HG02973 (cell line): ENCODE measurements at regions not wholly inside any gene's neighbourhood (a gene's known extent, or its start where the extent isn't known, plus 50 kb on each side); places are given as distances from the start of the nearest gene placed in this dataset.

Experiments used
- ATAC-seq: cut with Tn5 transposase; IDR thresholded peaks from one replicate; pipeline ENCODE4 v1.9.1; 2021; ENCODE audit warnings: moderate library complexity; ENCODE audit not compliant: unreplicated experiment

- ATAC-seq: no peak
Observed at GRCh38 chr9:86662890-86663468, 284.3 kb downstream of the GAS1 start.

GRCh38 chr9:86660146-86660943 is 287.0 kb downstream of the GAS1 start:
- ATAC-seq: no peak

GRCh38 chr9:86659413-86660046 is 287.8 kb downstream of the GAS1 start:
- ATAC-seq: no peak

- no peak for ATAC-seq
Observed at GRCh38 chr9:86655147-86655546, 292.2 kb downstream of the GAS1 start.

- no peak for ATAC-seq
Observed at GRCh38 chr9:86653466-86653865, 293.8 kb downstream of the GAS1 start.

GRCh38 chr9:86652736-86653135 is 294.6 kb downstream of the GAS1 start:
- ATAC-seq: no peak

GRCh38 chr9:86649913-86650312 is 295.7 kb upstream of the TUT7 start:
- no peak for ATAC-seq

- no peak for ATAC-seq
Observed at GRCh38 chr9:86648828-86649170, 294.6 kb upstream of the TUT7 start.

- no peak for ATAC-seq
Observed at GRCh38 chr9:86648156-86648827, 294.1 kb upstream of the TUT7 start.

- ATAC-seq: no peak
Observed at GRCh38 chr9:86645303-86645702, 291.1 kb upstream of the TUT7 start.

- no peak for ATAC-seq
Observed at GRCh38 chr9:86644675-86645034, 290.4 kb upstream of the TUT7 start.

GRCh38 chr9:86643946-86644674 is 289.9 kb upstream of the TUT7 start:
- ATAC-seq: no peak

GRCh38 chr9:86642721-86643120 is 288.5 kb upstream of the TUT7 start:
- no peak for ATAC-seq

- ATAC-seq: no peak
Observed at GRCh38 chr9:86641970-86642369, 287.8 kb upstream of the TUT7 start.

- ATAC-seq: no peak
Observed at GRCh38 chr9:86639899-86640379, 285.7 kb upstream of the TUT7 start.

- ATAC-seq: no peak
Observed at GRCh38 chr9:86639287-86639686, 285.1 kb upstream of the TUT7 start.

GRCh38 chr9:86638109-86638508 is 283.9 kb upstream of the TUT7 start:
- ATAC-seq: no peak

- ATAC-seq: no peak
Observed at GRCh38 chr9:86637515-86637914, 283.3 kb upstream of the TUT7 start.

GRCh38 chr9:86636519-86636918 is 282.3 kb upstream of the TUT7 start:
- ATAC-seq: no peak

GRCh38 chr9:86636038-86636437 is 281.8 kb upstream of the TUT7 start:
- no peak for ATAC-seq

GRCh38 chr9:86634501-86634900 is 280.3 kb upstream of the TUT7 start:
- no peak for ATAC-seq
